H1 (cell line): ENCODE measurements at regions not wholly inside any gene's neighbourhood (a gene's known extent, or its start where the extent isn't known, plus 50 kb on each side); places are given as distances from the start of the nearest gene placed in this dataset.

Experiments used
- CBX5 ChIP-seq: fragments of 300-800, 300-1000 bp; sonication (generic); IDR thresholded peaks from 2 replicates; pipeline ENCODE4 v1.7.1; 2016; ENCODE audit warnings: antibody characterized with exemption, low read length, low read depth
- USF2 ChIP-seq: IDR thresholded peaks from 2 replicates; pipeline ENCODE4 v1.6.1; 2011; ENCODE audit warnings: low read length, improper control_type of control experiment

- TF ChIP-seq USF2 (no peak), CBX5 (no peak)
Measured at GRCh38 chr7:17521437-17521836, 223.0 kb downstream of the AHR start (continued).
